ENCODE measurements at regions not wholly inside any gene's neighbourhood (a gene's known extent, or its start where the extent isn't known, plus 50 kb on each side); places are given as distances from the start of the nearest gene placed in this dataset.

DNA sequence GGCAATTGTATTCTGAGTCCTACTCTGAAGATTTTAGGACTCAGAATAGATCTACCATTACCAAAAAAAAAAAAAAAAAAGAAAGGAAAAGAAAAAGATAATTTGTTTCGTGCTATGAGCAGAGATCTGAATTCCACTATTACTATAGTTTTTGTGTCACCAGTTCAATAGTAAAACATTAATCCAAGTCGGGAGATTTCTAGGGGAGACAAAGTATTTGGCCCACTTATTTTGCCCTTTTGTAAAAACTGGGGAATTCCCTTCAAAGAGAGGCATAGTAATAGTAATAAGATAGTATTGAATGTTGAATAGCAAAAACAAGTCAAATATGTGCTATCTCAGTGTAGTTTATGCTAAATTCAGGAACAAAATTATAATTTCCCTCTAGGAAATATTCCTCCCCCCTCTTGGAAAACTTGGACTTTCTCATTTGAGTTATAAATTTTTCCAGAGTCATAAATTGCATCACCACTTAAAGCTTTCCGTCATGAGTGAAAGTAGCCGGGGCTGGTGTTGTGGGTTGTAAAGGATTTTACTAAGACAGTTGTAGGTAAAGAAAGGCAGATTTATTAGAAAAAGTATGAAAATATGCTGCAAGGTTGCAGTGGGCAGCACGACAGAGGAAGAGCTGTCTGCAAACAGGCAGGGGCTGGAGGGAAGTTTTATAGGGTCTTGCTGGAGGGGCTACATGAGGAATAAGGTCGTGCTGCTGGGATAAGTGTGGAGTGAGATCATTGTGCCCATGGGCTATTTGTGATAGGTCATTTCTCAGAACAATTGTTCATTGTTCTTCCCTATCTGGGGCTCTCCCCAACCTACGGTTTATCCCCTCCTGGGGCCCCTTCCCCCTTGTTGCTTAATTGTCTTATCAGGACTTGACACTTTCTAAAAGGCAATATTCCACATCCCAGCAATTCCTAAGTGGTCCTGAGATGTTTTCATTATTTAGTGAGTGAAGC lies 1009.9 kb downstream of the PLA2G4A start:
- no peaks in the 10 kb centered on the region for H3K4me1 ChIP-seq
- DNase-seq: no peak
- H3K9me3 ChIP-seq: no peaks in the 10 kb centered on the region
- H3K4me3 ChIP-seq (replicated peaks in 1 of 3): no peak overlapping the region
- intact Hi-C loops (cut with DNase I): no loop called here
- H3K36me3 ChIP-seq: no peaks in the 10 kb centered on the region
- TF ChIP-seq, protein P1, sequence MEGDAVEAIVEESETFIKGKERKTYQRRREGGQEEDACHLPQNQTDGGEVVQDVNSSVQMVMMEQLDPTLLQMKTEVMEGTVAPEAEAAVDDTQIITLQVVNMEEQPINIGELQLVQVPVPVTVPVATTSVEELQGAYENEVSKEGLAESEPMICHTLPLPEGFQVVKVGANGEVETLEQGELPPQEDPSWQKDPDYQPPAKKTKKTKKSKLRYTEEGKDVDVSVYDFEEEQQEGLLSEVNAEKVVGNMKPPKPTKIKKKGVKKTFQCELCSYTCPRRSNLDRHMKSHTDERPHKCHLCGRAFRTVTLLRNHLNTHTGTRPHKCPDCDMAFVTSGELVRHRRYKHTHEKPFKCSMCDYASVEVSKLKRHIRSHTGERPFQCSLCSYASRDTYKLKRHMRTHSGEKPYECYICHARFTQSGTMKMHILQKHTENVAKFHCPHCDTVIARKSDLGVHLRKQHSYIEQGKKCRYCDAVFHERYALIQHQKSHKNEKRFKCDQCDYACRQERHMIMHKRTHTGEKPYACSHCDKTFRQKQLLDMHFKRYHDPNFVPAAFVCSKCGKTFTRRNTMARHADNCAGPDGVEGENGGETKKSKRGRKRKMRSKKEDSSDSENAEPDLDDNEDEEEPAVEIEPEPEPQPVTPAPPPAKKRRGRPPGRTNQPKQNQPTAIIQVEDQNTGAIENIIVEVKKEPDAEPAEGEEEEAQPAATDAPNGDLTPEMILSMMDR (IDR thresholded peaks at IDR 0.05): no peak
- TF ChIP-seq POLR2A (IDR thresholded peaks at IDR 0.05): no peak
- 62 to 70% methylated on average over 7 of the region's 7 CpGs for WGBS, 2 donors
- H3K27me3 ChIP-seq: no peaks in the 10 kb centered on the region
- no peak overlapping the region for H3K27ac ChIP-seq

DNA sequence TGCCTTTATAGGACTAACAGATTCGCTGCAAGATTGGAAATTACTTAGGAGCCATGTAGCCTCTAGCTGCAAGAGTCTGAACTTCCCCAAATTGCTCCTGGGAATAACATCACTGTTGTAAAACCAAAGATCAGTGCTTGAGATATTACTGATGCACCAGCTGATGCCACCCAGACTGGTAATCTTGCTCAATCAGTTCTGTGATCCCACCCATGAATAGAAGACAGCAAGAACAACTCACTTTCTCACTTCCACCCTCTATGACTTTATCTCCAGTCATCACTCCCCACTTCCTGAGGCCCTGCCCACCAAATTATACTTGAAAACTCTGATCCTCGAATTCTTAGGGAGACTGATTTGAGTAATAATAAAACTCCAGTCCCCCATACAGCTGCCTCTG lies 1011.1 kb downstream of the PLA2G4A start:
- TF ChIP-seq, protein P1 (IDR thresholded peaks at IDR 0.05): no peak
- TF ChIP-seq POLR2A (IDR thresholded peaks at IDR 0.05): no peak
- H3K4me3 ChIP-seq (replicated peaks in 1 of 3): no peak overlapping the region
- no peaks in the 10 kb centered on the region for H3K9me3 ChIP-seq
- H3K4me1 ChIP-seq: no peaks in the 10 kb centered on the region
- 78 to 79% methylated on average over 2 of the region's 2 CpGs for WGBS, 2 donors
- no peak overlapping the region for H3K27ac ChIP-seq
- no peak for DNase-seq
- intact Hi-C loops (cut with DNase I): no loop called here
- H3K27me3 ChIP-seq: no peaks in the 10 kb centered on the region
- H3K36me3 ChIP-seq: no peaks in the 10 kb centered on the region

DNA sequence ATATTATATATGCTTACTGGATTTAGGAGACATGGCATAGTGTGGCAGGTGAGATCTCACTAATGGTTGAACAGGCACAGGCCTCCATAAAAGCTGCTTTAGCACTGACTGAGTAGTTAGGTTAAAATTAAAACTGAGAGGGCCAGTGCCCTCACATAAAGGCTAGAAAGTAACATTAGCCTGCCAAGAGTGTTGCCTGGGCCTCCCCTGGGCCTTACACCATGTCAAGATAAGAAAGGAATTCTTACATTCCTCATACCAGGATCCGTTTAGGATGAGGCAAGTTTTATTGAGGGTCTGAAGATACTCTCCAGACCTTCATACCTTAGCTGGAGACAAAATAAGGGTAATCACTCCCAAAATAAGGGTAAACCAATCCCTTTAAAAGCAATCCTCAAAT lies 1011.8 kb downstream of the PLA2G4A start:
- DNase-seq: no peak
- H3K27me3 ChIP-seq: no peaks in the 10 kb centered on the region
- intact Hi-C loops (cut with DNase I): no loop called here
- no peaks in the 10 kb centered on the region for H3K36me3 ChIP-seq
- no peaks in the 10 kb centered on the region for H3K9me3 ChIP-seq
- no peak overlapping the region for H3K27ac ChIP-seq
- WGBS, 2 donors: 29 to 40% methylated on average over 1 of the region's 1 CpG
- H3K4me3 ChIP-seq (replicated peaks in 1 of 3): no peak overlapping the region
- no peaks in the 10 kb centered on the region for H3K4me1 ChIP-seq
- TF ChIP-seq, protein P1 (IDR thresholded peaks at IDR 0.05): no peak
- TF ChIP-seq POLR2A (IDR thresholded peaks at IDR 0.05): no peak

DNA sequence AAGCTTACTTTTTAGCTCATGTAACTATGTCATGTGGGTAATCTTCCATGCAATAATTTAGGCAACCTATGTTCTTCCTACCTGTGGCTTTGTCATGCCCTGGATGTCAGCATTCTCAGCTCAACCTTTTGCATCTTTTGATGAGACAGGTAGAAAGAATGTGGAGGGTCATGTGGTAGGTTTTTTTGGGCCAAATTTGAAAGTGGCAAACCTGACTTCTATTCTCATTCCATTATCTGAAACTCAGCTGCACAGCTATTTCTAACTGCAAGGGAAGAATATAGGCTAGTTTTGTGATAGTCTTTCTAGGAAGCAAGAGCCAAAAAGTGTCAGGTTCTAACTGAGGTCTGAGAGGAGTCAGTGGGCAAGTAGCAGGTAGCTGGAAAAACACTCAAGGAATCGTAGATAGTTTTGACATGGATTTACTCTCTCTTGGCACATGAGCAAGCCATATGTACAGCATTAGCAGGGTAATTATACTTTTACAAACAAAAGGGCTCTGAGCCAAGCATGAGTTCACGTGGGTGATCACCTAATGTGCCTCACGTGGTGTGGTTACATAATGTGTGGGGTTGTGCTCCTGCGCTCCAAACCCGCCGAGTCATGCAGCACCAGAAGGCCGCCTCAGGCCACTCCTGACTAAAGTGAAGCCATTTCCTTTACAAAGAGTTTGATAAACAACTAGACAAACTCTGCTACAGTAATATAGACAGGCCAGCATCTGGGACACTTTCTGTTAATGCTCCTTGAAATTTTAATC lies 1013.8 kb downstream of the PLA2G4A start:
- Histone ChIP-seq H3K4me1 (no peaks in the 10 kb centered on the region), H3K27me3 (no peaks in the 10 kb centered on the region), H3K27ac (no peak overlapping the region), H3K36me3 (no peaks in the 10 kb centered on the region), H3K9me3 (no peaks in the 10 kb centered on the region), H3K4me3 (replicated peaks in 1 of 3) (no peak overlapping the region)
- intact Hi-C loops (cut with DNase I): no loop called here
- TF ChIP-seq, protein P1 (IDR thresholded peaks at IDR 0.05): no peak
- no peak for DNase-seq
- 91 to 93% methylated on average over 7 of the region's 7 CpGs for WGBS, 2 donors

DNA sequence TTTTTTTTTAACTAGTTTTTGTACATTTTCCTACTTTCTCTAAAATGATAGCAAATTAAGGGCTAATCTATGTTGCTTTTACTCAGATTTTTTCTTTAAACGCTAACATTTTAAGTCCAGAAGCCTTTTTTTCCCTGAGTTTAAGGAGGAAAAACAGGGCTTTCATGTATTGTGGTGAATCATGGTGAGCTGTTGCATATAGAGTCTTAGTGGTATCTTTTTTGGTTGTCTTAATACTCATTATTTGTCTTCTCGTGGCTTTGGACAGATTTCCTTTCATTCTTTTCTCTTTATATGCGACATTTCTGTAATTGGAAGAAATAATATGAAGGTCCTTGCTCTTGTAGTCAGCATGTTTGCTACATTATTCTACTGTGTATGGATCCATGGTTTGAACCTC lies 1015.6 kb downstream of the PLA2G4A start:
- no peaks in the 10 kb centered on the region for H3K4me1 ChIP-seq
- intact Hi-C loops (cut with DNase I): no loop called here
- TF ChIP-seq, protein P1 (IDR thresholded peaks at IDR 0.05): no peak
- TF ChIP-seq POLR2A (IDR thresholded peaks at IDR 0.05): no peak
- 86 to 90% methylated on average over 3 of the region's 3 CpGs for WGBS, 2 donors
- H3K27ac ChIP-seq: no peak overlapping the region
- H3K4me3 ChIP-seq (replicated peaks in 1 of 3): no peak overlapping the region
- no peaks in the 10 kb centered on the region for H3K36me3 ChIP-seq
- no peaks in the 10 kb centered on the region for H3K9me3 ChIP-seq
- no peak for DNase-seq
- no peaks in the 10 kb centered on the region for H3K27me3 ChIP-seq
